Glutamatergic neuron (in vitro differentiated cells): ENCODE measurements at regions not wholly inside any gene's neighbourhood (a gene's known extent, or its start where the extent isn't known, plus 50 kb on each side); places are given as distances from the start of the nearest gene placed in this dataset.

Experiments
- DNase-seq: peaks from one replicate; pipeline ENCODE4 v3.0.0; 2022
- H3K27ac Mint-ChIP-seq: one replicate; pipeline ENCODE4 v1.8.0; 2020; ENCODE audit warnings: mild to moderate bottlenecking, mixed read lengths, inconsistent platforms; ENCODE audit not compliant: unreplicated experiment
- H3K27me3 Mint-ChIP-seq: one replicate; pipeline ENCODE4 v1.8.0; 2020; ENCODE audit warnings: mild to moderate bottlenecking, moderate library complexity, mixed read lengths, inconsistent platforms; ENCODE audit not compliant: unreplicated experiment
- H3K36me3 Mint-ChIP-seq: one replicate; pipeline ENCODE4 v1.8.0; 2020; ENCODE audit warnings: mild to moderate bottlenecking, mixed read lengths, inconsistent platforms; ENCODE audit not compliant: unreplicated experiment
- H3K4me1 Mint-ChIP-seq: one replicate; pipeline ENCODE4 v1.8.0; 2020; ENCODE audit warnings: mild to moderate bottlenecking, low read depth, mixed read lengths, inconsistent platforms; ENCODE audit not compliant: unreplicated experiment
- H3K4me3 Mint-ChIP-seq: one replicate; pipeline ENCODE4 v1.8.0; 2020; ENCODE audit warnings: mild to moderate bottlenecking, mixed read lengths, inconsistent platforms; ENCODE audit not compliant: unreplicated experiment
- H3K9me3 Mint-ChIP-seq: one replicate; pipeline ENCODE4 v1.8.0; 2020; ENCODE audit warnings: mild to moderate bottlenecking, moderate library complexity, mixed read lengths, inconsistent platforms; ENCODE audit not compliant: unreplicated experiment
- CTCF ChIP-seq: fragments of 200-600 bp; sonication (generic); IDR thresholded peaks from one replicate; pipeline ENCODE4 v1.5.0; 2021; ENCODE audit not compliant: partially characterized antibody, unreplicated experiment

- H3K27me3 Mint-ChIP-seq, result peaks cover 6% of the 10 kb centered on the region
These were observed 137.5 kb upstream of the JUN start for GRCh38 chr1:58921342-58921741.

GRCh38 chr1:58921751-58922150 is 137.9 kb upstream of the JUN start:
- Mint-ChIP-seq H3K27me3 (peaks cover 6% of the 10 kb centered on the region), H3K4me1 (no peaks in the 10 kb centered on the region)
- TF ChIP-seq CTCF, result no peak

More at GRCh38 chr1:58921342-58921741, 137.5 kb upstream of the JUN start:
- Mint-ChIP-seq H3K4me1 (no peaks in the 10 kb centered on the region), H3K4me3 (no peak overlapping the region), H3K9me3 (no peaks in the 10 kb centered on the region), H3K36me3 (peaks cover 4% of the 10 kb centered on the region), H3K27ac (no peak overlapping the region)
- DNase-seq, result no peak
- TF ChIP-seq CTCF, result no peak

GRCh38 chr1:58922302-58923089 is 138.6 kb upstream of the JUN start:
- Mint-ChIP-seq H3K27me3 (peaks cover 6% of the 10 kb centered on the region), H3K27ac (no peak overlapping the region), H3K4me1 (no peaks in the 10 kb centered on the region), H3K36me3 (peaks cover 4% of the 10 kb centered on the region), H3K9me3 (no peaks in the 10 kb centered on the region), H3K4me3 (no peak overlapping the region)
- DNase-seq, result no peak
- TF ChIP-seq CTCF, result no peak

More at GRCh38 chr1:58921751-58922150, 137.9 kb upstream of the JUN start:
- H3K9me3 Mint-ChIP-seq, result no peaks in the 10 kb centered on the region
- DNase-seq, result no peak
- H3K36me3 Mint-ChIP-seq, result peaks cover 4% of the 10 kb centered on the region
- no peak overlapping the region for H3K27ac Mint-ChIP-seq
- H3K4me3 Mint-ChIP-seq, result no peak overlapping the region

GRCh38 chr1:58923090-58923470 is 139.2 kb upstream of the JUN start:
- Mint-ChIP-seq H3K27me3 (peaks cover 6% of the 10 kb centered on the region), H3K27ac (no peak overlapping the region), H3K4me3 (no peak overlapping the region), H3K36me3 (peaks cover 4% of the 10 kb centered on the region), H3K4me1 (no peaks in the 10 kb centered on the region), H3K9me3 (no peaks in the 10 kb centered on the region)
- TF ChIP-seq CTCF, result no peak
- no peak for DNase-seq

GRCh38 chr1:58924016-58924565 is 140.2 kb upstream of the JUN start:
- H3K9me3 Mint-ChIP-seq, result no peaks in the 10 kb centered on the region
- H3K27me3 Mint-ChIP-seq, result peaks cover 6% of the 10 kb centered on the region
- no peak overlapping the region for H3K4me3 Mint-ChIP-seq
- DNase-seq, result no peak
- H3K4me1 Mint-ChIP-seq, result no peaks in the 10 kb centered on the region
- H3K36me3 Mint-ChIP-seq, result peaks cover 4% of the 10 kb centered on the region
- no peak for TF ChIP-seq CTCF
- H3K27ac Mint-ChIP-seq, result no peak overlapping the region
